ENCODE measurements at regions not wholly inside any gene's neighbourhood (a gene's known extent, or its start where the extent isn't known, plus 50 kb on each side); places are given as distances from the start of the nearest gene placed in this dataset.

DNA sequence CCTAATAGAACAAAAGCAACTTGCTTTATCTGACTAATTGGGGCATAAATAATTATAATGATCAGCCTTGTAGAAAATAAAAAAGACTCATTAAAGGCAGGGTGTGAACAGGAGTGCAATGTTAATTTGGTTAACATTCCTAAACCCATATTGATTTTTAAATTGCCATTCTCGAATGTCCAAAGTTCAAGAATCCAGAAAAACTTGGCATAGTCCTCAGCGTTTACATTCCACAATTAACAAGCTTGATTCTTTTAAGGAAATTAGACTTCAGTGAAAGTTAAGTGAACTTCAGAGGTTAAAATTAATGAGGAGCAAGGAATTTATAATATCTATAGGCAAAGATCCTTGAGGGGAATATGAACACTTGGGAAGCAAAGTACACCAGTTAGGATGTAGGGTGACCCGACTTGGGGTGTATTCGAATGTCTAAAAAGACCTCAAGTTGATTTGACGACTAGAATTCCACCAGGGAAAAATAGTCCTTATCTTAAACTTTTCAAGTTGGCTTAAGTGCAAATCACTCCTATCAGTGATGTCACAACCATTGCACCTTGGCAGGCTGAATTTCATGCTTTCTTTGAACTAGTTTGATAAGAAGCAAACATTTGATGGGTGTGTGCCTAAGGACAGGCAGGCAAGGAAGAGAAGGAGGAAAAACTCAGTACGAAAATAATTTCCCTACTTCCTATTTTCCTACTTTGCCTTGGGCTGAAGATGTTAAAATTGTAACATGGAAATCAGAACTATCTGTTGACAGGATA, 830.4 kb upstream of the COBL start:
- no peak for DNase-seq (ENCODE audit: low spot score)

GRCh38 chr7:52143219-52143618, 826.6 kb upstream of the COBL start:
- no peak for DNase-seq (ENCODE audit: low spot score)

DNA sequence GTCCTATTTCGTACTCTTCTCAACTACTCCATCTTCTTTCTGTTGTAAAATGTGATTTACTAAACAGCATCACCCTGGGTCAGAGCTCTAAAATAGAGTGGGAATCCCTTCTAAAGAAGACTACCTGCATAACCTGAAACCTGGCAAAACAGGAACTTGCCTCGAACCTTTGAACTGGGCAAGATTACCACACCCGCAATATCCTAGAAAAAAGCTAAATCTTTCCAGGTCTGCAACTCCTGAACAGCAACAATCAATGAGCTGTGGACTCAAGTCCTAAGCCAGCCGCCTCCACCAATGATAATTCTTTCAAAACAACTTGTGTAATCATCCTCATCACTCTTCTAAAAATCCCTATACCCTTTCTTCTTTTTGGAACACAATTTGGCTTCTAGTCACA, 824.2 kb upstream of the COBL start:
- DNase-seq (ENCODE audit: low spot score): no peak

DNA sequence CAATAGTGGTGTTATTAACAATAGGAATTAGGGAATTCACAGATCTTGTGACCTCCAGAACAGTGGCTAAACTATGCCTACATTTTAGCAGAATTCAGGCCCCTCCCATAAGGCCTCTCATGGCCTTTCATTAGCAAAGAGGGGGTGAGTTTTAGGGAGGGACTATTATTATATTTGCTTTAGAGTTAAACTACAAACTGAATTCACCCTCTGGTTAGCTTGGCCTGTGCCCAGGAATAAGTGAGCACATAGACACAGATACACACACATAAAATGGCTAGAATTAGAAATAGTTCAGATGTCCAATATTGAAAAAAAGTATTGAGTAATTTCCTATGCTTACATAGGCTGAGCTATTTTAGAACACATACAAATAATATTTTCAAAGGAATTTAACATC, 818.8 kb upstream of the COBL start:
- no peak for DNase-seq (ENCODE audit: low spot score)

GRCh38 chr7:52129278-52129677, 812.7 kb upstream of the COBL start:
- no peak for DNase-seq (ENCODE audit: low spot score)

- DNase-seq (ENCODE audit: low spot score): no peak
Observed at GRCh38 chr7:52120912-52121311, 804.3 kb upstream of the COBL start.

DNA sequence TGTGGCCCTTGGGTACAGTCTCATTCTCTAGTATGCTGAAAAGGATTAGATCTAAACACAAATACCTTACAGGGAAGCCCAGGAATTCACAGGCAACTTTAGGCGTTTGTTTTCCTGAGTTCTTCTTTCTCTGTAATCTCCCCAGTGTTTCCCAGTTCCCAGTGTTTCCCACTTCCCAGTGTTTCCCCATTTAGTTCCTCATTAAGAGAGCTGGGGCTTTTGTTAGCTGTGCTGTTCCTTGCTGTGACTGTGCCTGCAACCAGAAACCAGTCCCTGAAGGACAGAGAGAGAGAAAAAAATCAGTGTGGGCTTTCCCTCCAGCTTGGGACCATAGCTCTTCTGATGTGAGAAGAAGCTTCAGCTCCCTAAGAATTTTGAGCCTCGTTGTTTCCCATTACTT, 802.9 kb upstream of the COBL start:
- no peak for DNase-seq (ENCODE audit: low spot score)

GRCh38 chr7:52114509-52114908, 797.9 kb upstream of the COBL start:
- DNase-seq (ENCODE audit: low spot score): no peak

DNA sequence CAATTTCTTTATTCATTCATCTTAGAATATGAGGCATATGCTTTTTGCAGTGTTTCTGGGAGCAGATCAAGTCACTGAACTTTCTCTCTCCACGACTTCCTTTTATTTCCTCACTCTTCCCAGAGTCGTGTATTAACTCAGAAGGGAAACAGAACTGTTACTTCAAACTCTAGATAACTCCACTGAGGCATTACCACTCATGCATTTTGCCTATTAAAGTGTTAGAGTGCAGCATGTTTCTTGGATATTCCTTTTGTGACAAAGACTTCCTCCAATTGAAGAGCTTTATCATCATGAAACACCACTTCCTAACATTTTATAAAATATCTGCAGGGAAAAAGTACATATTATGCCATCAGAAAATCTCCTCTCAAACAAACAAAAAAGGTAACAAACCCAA, 797.4 kb upstream of the COBL start:
- DNase-seq (ENCODE audit: low spot score): no peak

DNA sequence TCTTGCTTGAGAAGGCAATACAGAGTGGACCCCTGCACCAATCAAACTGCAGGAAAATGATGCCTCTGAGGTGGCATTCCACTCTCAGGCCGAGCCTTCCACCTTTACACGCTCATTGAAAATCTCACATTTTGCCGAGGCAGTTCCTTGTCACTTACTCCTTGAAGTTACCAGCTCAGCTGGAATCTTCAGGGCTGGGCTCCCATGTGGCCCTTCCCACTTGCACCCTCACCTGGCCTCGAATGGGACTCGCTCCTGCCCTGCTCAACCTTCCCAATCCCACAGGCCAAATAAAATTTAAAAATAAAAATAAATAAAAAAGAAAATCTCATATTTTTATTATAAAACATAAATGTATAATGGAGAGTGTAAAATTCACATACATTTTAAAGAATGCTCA, 790.7 kb upstream of the COBL start:
- DNase-seq (ENCODE audit: low spot score): no peak

GRCh38 chr7:52095861-52096260, 779.3 kb upstream of the COBL start:
- DNase-seq (ENCODE audit: low spot score): no peak

- no peak for DNase-seq (ENCODE audit: low spot score)
Observed at GRCh38 chr7:52091996-52092395, 775.4 kb upstream of the COBL start.

DNA sequence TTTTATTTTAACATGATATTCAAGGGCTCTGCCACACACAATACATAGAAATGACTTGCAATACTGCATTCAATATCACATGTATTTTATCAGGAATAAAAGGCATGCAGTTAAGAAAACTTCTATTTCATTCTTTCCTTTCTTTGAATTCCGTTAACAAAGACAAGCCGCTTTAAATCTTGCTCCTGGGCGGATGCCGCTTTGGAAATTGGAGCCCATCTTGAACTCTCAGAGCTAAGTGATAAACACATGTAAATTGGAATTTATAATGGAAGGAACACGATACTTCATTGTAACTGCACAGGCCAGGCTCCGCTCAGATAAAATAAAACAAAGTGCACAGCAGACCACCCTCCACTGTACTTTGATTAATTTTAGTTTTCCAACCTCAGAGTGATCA, 774.5 kb upstream of the COBL start:
- DNase-seq (ENCODE audit: low spot score): no peak

DNA sequence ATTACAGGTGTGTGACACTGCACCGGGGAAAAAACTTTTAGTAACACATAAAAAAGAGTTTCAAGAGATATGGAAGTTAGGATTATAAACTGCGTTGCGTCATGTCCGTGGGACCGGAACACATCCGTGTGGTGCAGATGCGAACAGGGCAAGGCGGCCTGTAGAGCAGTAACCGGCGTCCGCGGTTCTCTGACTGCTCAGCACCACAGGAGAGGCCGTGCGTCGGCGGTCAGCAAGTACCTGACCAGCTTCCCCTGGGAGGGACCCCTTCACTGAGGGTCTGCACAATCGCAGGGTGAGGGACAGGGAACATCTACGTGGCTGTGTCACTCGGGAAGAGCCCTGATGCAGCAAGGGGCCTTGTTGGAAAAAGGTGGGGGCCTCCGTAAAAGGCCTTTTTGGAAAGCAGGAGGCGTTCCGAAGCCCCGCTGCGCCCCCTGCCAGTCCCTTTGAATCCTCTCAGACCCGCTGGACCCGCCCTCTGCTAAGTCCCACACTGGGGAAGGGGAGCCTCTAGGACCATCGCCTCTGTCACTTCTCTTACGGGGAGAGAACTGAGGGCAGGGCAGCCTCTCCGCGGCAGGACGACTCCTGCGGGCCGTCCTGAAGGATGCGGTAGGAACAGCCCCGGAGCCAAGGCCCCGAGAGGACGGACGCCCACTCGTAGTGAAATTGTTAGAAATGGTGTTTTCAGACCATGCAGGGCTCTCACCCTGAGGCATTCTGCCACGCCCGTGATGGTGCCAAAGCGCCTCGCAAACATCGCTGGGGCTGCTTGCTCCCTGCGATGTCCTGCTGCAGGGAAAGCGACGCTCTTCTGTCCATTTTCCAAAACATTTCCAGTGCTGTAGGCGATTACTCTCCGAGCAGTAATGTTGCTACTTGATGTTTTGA, 771.6 kb upstream of the COBL start:
- no peak for DNase-seq (ENCODE audit: low spot score)

GRCh38 chr7:52085610-52086009, 769.0 kb upstream of the COBL start:
- no peak for DNase-seq (ENCODE audit: low spot score)

GRCh38 chr7:52080493-52080892, 763.9 kb upstream of the COBL start:
- no peak for DNase-seq (ENCODE audit: low spot score)

GRCh38 chr7:52079726-52080125, 763.1 kb upstream of the COBL start:
- no peak for DNase-seq (ENCODE audit: low spot score)

GRCh38 chr7:52077571-52077970, 761.0 kb upstream of the COBL start:
- no peak for DNase-seq (ENCODE audit: low spot score)

GRCh38 chr7:52074912-52075311, 758.3 kb upstream of the COBL start:
- DNase-seq (ENCODE audit: low spot score): no peak

DNA sequence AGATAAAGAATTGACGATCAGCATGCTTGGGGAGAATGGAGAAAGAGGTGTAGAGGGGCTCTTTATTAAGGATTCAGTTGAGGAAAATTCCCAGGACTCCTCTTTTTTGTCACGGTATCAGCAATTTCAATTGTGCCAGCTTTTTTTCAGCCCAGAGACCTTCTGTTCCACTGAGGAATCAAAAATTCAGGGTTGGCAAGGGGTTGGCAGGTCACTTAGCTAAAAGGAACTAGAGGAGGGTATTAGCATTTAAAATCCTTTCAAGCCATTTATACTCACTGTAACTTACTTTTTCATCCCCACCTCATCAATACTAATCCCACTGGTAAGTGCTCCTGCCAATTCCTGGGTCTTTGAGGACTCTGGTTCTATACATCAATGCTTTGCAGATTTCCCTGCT, 757.5 kb upstream of the COBL start:
- DNase-seq (ENCODE audit: low spot score): no peak

DNA sequence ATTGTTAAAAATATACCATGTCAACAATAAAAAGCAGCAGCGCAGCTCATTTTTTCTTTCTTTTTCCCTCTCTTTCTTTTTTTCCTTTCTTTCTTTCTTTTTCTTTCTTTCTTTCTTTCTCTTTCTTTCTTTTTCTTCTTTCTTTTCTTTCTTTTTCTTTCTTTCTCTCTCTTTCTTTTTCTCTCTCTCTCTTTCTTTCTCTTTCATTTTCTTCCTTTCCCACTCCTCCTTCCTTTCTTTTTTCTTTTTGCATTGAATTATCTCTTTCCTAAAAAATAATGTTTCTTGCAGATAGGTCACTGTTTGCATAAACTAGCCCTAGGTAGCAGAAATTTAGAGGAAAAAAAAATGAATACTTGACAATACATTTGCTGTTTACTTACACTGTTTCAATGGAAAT, 755.1 kb upstream of the COBL start:
- no peak for DNase-seq (ENCODE audit: low spot score)

- DNase-seq (ENCODE audit: low spot score): no peak
Observed at GRCh38 chr7:52064493-52064892, 747.9 kb upstream of the COBL start.

DNA sequence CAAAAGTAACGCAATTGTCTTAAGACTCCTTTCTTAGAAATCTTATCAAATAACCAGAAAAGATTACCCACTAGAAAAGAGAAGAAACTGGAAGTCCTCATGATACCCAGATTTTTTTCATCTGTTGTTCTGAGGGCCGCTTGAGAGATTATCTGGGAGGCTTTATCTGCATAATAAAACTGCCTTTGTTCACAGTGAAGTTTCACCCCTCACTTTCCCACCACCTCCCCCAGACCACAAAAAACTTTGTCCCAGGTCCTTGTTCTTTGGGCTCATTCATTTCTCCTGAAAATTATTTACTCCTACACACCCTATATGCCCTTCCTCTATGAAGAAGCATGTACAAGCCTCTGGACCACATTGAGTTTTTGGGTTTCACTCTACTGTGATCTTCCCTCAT, 745.1 kb upstream of the COBL start:
- no peak for DNase-seq (ENCODE audit: low spot score)

GRCh38 chr7:52053525-52053924, 736.9 kb upstream of the COBL start:
- DNase-seq (ENCODE audit: low spot score): no peak
